HG03571 (cell line): ENCODE measurements at regions not wholly inside any gene's neighbourhood (a gene's known extent, or its start where the extent isn't known, plus 50 kb on each side); places are given as distances from the start of the nearest gene placed in this dataset.

Experiments
- ATAC-seq: cut with Tn5 transposase; IDR thresholded peaks from one replicate; pipeline ENCODE4 v1.9.1; 2021; ENCODE audit not compliant: unreplicated experiment

- ATAC-seq, result no peak
Measured at GRCh38 chr12:4223273-4223845, 50.2 kb upstream of the CCND2 start.

- no peak for ATAC-seq
Measured at GRCh38 chr12:4221258-4221620, 52.3 kb upstream of the CCND2 start.

GRCh38 chr12:4220536-4221257 is 52.9 kb upstream of the CCND2 start:
- no peak for ATAC-seq

- no peak for ATAC-seq
Measured at GRCh38 chr12:4217091-4217490, 56.5 kb upstream of the CCND2 start.

GRCh38 chr12:4216187-4216927 is 57.2 kb upstream of the CCND2 start:
- ATAC-seq, result no peak

- peak; percentile 76 for ATAC-seq
Measured at GRCh38 chr12:4215229-4216186, 58.1 kb upstream of the CCND2 start.

- no peak for ATAC-seq
Measured at GRCh38 chr12:4214877-4215228, 58.7 kb upstream of the CCND2 start.

- ATAC-seq, result no peak
Measured at GRCh38 chr12:4213471-4213870, 60.1 kb upstream of the CCND2 start.

- ATAC-seq, result no peak
Measured at GRCh38 chr12:4212845-4213244, 60.7 kb upstream of the CCND2 start.

GRCh38 chr12:4211372-4211771 is 62.2 kb upstream of the CCND2 start:
- ATAC-seq, result no peak

GRCh38 chr12:4210183-4210582 is 63.4 kb upstream of the CCND2 start:
- no peak for ATAC-seq

GRCh38 chr12:4206470-4206869 is 67.1 kb upstream of the CCND2 start:
- no peak for ATAC-seq

GRCh38 chr12:4203772-4204376 is 69.7 kb upstream of the CCND2 start:
- no peak for ATAC-seq

- ATAC-seq, result no peak
Measured at GRCh38 chr12:4202918-4203317, 70.6 kb upstream of the CCND2 start.

GRCh38 chr12:4202487-4202886 is 71.1 kb upstream of the CCND2 start:
- ATAC-seq, result no peak

- ATAC-seq, result no peak
Measured at GRCh38 chr12:4201333-4202100, 72.0 kb upstream of the CCND2 start.

GRCh38 chr12:4197922-4198763 is 75.4 kb upstream of the CCND2 start:
- no peak for ATAC-seq

- ATAC-seq, result no peak
Measured at GRCh38 chr12:4196805-4197420, 76.6 kb upstream of the CCND2 start.

GRCh38 chr12:4194668-4195067 is 78.9 kb upstream of the CCND2 start:
- ATAC-seq, result no peak
